NCI-H2227 treated with DMSO at 0.1 percent for 48 hours (cell line): ENCODE measurements at regions not wholly inside any gene's neighbourhood (a gene's known extent, or its start where the extent isn't known, plus 50 kb on each side); places are given as distances from the start of the nearest gene placed in this dataset.
"Not testable (repeated sequence)": the region's sequence is repeated elsewhere in the genome, so short reads cannot be mapped to it uniquely, and the experiment has no call there.

Experiments used
- DNase-seq: peaks from one replicate; lab custom pipeline; 2025; lab: John Stamatoyannopoulos, UW

DNA sequence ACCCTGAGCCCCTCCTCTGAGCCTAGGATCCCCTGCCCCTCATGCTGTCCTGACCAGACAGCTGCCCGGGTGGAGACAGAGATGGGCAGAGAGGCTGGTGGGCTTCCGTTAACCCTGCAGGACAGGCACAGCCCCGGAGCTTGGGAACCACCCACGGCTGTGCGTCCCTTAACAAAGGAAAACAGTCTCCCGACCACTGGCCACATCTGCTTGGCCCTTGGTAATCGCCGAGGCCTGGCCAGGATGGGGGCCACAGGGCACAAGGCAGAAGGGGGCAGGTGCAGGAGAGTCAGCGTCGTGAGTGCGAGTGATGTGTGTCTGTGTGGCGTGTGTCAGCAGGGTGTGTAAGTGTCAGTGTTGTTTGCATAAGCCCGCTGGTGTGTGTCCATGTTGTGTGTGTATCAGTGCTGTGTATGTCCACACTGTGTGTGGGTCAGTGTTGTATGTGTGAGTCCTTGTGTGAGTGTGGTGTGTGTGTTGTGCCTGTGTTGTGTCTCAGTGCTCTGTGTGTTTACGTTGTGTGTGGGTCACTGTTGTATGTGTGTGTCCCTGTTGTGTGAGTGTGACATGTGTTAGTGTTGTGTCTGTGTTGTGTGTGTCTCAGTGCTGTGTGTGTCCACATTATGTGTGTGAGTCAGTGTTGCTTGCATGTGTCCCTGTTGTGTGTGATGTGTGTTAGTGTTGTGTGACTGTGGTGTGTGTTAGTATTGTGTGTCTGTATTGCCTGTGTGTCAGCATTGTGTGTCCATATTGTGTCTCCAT lies 369.5 kb downstream of the BRD1 start:
- DNase-seq = no peak

DNA sequence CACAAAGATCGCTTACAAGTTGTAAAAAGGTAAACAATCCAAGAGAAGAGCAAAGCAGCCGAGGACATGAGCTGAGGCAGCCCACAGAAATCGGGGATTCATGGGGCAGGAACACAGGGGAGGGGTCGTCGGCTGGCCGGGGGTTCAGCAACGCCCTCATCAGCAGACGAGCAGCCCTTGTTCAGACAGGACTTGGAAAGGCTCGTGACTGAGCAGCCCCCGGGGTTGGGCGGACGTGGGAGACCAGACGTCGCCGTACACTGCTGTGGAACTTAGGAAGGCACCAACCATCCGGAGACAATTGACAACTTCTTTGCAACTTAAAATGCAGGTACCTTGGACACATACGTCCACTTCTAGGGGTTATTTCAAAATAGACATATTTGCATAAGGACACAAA lies 370.5 kb downstream of the BRD1 start:
- DNase-seq = no peak

DNA sequence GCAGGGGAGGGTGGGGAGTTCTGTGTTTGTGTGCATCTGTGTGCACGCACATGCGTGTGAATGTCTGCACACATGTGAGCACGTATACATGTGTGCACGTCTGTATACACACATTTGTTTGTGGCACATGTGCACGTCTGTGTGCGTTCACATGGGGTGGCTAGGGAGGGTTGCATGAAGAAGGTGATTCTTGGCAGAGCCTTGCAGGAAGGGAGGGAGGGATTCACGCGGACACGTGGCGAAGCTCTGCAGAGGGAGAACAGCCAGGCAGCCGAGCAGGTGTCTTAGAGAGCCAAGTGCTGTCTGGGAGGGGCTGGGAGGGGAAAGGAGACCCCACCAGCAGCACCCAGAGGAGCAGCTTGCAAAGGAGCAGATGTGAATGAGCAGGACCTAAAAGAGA lies 372.1 kb downstream of the BRD1 start:
- no peak for DNase-seq

DNA sequence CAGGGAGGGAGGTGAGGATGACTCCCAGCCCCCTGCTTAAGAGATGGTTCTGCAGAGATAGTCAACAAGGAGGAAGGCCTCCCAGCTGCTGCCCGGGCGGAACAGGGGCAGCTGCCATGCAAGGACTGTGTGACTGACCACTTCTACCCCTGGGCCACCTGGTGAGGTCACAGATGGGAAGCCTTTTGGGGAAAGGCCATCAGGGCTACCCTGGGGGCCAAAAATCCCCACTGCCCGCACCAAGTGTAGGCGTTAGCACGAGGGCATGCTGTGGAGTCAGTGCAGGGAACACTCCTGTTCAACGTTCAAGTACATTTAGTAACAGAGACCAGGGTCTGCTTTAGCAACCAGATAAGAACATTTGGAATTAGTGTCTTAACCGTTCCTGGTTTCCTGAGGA lies 372.9 kb downstream of the BRD1 start:
- no peak for DNase-seq

DNA sequence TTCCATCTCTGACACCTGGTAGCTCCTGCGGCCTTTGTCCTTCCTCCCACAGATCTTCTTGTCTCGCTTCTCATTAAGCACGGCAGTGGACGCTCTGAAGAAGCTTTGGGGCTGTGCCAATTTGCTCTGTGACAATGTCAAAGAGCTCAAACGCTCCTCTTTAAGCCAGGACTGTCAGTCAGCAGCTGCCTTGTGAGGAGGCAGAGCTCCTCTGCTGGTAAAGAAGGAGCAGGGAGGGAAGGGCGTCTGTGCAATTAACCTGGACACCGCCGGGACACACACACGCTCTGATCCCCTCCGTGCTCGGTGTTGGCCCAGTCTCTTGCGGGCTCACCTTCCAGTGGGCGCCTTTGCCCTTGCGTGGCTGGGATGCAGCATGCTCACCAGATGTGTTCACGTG lies 373.9 kb downstream of the BRD1 start:
- no peak for DNase-seq

DNA sequence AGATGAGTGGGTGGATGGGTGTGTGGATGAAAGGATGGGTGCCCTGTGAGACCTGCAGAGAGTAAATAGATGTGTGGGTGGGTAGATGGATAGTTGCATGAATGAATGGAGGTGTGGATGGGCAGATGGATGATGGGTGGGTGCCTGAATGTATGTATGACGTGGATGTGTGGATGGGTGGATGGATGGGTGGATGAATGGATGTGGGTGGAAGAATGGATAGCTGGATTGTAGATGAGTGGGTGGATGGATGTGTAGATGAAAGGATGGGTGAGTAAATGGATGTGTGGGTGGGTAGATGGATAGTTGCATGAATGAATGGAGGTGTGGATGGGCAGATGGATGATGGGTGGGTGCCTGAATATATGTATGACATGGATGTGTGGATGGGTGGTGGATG lies 374.7 kb downstream of the BRD1 start:
- DNase-seq = not testable (repeated sequence)

DNA sequence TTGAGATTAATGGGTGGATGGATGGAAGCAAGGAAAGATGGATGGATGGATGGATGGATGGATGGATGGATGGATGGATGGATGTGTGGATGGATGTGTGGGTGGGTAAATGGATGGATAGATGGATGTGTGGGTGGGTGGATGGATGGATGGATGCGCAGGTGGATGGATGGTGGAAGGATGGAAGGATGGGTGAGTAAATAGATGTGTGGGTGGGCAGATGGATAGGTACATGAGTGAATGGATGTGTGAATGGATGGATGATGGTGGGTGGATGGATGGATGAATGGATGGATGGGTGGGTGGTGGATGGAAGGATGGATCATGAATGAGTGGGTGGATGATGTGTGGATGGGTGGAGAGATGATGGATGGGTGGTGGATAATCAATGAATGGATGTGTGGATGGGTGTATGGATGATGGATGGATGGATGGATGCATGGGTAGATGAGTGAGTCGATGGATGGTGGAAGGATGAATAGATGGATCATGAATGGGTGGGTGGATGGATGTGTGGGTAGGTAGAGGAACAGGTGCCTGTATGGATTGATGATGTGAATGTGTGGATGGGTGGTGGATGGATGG lies 375.2 kb downstream of the BRD1 start:
- no peak for DNase-seq

DNA sequence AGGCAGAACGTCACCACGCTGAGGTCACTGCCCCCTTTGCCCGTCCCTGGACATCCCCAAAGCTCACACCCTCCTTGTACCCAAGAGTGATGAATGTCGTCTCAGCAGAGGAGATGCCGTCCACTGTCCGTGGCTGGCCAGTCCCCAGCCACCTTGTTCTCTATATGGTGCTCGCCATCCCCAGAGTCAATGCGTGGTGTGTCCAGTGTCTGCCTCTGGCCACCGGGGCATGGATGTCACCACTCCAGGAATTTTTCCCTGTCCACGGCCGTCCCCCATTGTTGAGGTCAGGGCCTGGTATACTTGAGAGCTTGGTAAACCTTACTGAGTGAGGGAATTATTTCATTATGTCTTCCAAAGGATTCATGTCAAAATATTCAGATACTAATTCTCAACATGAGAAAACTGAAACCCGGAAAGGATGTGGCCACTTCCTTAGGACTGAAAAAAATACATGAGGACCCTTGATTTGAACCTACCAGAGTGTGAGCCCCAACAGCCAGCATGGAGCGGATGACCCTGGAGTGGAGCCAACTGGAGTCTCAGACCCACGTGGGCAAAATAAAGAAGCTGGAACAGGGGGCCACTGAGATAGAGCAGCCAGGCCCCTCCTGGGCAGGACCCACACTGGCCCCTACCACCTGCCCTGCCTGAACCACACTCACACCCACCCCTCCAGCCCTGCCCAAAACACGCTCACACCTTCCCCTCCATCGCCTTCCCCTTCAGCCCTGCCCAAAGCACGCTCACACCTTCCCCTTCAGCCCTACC lies 376.4 kb downstream of the BRD1 start:
- no peak for DNase-seq

DNA sequence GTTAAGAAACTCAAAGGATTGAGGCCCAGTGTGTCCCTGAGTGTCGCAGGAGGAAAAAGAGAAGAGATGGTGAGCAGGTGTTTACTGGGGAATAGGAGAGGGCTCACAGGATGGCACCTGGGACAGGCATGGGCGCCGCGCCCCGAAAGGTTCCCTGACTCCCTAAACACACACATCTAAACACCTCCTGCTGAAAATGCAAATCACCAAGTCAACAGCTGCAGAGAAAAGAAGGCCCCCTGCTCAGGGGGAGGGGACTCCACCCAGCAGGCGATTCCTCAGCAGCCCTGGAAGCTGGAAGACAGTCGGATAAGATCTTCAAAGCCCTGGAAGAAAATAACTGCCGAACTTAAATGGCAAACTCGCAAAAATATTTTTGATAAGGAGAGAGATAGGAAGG lies 377.2 kb downstream of the BRD1 start:
- no peak for DNase-seq

DNA sequence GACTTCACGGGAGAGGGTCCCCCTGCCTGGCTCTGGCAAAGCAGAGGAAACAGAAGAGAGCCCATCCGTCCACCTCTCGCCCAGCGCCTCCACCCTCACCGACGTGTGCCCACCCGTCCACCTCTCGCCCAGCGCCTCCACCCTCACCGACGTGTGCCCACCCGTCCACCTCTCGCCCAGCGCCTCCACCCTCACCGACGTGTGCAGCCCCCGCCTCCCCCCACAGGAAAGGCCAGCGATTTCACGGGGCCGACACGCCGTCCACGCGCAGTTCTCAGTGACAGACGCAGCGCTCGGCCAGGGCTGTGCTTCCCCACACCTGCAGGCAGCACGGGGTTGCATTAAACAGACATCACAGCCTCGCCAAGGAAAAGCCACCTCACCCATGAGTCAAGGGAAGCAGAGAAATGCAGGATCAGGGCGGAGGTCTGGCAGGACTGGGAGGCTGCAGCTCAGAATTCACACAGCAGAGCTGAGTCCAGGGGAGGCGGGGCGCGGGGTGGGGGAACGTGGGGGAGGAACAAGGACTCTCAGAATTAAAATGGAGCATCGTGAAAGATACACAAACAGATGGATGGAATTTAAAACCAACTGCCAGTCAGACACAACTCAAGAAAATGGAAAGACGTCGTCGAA lies 377.7 kb downstream of the BRD1 start:
- DNase-seq = no peak

DNA sequence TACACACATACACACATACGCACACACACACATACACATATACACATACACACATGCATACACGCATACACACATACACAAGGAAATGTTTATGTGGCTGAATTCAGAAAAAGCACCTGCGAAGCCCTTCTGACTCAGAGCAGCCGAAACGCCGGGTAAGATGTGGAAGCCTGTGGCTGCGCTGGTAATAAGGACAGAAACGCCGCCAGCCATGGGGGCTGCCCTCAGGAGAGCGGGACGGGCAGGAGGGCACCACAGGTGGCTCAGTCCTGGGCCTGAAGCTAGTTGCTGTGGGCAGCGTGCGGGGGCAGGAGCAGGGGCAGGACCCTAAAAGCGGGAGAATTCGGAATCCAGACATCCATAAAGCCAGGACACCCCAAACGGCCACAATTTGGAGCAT lies 378.3 kb downstream of the BRD1 start:
- no peak for DNase-seq

DNA sequence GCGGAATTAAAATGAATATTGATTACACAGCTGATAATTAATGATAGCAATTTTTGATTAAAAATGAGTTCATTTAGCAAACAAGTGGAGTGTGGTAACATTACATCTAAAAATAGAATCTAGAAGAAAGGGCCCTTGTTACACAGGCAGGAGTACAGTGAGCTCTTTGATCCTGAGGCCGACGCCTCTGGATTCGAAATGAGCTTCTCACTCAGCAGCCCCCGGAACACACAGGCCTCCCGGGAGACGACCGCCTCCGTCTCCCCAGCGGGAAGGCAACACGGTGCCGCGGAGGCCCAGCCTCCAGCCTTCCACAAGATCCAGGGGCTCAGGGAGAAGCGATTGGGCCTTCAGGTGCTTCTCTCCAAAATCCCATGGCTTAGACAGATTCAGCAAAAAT lies 379.1 kb downstream of the BRD1 start:
- DNase-seq = no peak

DNA sequence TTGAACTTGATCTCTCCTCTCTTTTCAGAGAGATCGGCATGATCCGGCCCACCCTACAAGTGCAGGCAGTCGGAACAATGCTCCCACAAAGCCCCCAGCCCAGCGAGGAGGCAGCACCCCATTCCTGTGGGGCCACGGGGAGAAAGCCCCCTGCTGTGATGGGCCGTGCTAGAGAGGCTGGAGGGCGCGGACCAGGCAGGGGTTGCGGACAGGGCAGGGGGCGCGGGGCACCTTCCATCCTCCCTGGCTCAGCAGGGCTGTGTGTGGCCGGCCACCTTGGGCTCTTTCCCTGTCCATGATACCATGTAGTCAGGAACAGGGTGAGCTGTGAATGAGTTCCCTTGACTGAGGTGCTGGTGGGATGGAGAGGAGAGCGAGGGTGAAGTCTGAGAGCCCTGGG lies 379.8 kb downstream of the BRD1 start:
- DNase-seq = no peak

DNA sequence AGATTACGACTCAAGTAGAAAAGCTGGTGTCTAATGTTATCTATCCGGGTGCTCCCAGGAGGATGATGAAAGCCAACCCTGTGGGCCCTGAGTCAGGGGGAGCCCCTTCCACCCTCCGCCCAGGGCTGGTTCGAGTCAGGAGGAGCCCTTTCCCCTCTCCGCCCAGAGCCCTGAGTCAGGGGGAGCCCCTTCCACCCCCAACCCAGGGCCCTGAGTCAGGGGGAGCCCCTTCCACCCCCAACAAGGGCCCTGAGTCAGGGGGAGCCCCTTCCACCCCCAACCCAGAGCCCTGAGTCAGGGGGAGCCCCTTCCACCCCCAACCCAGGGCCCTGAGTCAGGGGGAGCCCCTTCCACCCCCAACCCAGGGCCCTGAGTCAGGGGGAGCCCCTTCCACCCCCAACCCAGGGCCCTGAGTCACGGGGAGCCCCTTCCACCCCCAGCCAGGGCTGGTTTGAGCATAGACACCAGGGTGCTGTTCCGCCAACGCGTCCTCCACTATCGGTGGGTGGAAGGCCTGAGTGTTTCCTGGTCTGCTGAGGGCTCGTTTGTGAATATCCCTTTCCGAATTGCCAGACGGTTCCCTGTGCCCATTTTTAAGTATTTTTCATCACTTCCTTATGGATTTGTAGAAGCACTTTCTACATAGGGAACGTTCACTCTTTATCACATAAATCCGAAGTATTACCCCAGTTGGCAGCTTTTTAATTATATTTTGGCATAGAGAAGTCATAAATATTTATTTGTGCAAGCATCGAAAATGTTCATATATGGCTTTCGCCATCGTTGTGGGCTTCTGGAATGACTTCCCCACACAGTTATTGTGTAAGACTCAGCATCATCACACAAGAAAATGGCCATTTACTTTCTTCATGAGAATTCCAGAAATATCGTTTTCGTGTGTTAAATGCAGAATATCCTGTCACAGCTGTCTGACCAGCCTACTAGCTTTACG lies 380.6 kb downstream of the BRD1 start:
- DNase-seq = no peak

DNA sequence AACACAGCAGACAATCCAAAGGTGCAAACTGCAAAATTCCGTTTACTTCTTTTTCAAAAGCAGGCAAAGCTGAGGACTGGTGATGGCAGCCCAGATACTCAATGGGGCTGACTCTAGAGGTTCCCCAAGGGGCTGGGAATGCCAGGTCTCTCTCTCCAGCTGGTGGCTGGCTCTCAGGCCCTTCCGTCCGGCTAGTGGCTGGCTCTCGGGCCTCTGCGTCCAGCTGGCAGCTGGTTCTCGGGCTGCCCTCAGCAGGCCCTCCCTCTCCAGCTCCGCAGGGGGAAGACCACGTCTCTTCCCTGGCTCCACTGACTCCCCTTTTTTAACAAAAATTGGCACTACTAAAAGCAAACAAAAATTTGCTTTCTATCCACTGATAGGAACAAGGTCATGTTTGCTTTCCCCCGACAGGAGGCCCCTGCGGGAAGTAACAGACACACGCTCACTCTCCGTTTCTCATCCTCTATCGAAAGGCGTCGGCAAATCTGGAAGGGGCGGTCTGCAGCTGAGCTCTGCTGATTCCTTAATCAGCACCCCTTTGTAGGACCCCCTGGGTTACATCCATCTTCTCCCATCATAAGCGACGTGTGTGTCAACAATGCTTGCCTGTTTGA lies 381.4 kb downstream of the BRD1 start:
- DNase-seq = no peak

DNA sequence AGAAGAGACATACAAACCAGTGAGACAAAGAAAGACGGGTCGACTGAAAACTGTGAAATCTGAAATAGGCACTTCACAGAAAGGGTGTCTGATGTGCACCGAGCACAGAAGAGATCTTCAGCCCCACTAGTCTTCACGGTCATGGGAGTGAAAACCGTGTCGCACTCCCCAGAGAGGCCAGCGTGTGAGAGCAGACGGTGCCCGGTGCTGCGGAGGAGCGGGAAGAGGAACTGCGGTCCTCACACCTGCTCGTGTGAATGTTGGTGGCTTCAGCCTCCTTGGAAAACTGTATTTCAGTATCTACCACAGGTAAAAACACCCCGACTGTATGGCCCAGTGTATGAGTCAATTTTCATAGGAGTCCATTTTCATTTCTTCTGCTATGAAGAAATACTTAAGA lies 382.9 kb downstream of the BRD1 start:
- DNase-seq = no peak

DNA sequence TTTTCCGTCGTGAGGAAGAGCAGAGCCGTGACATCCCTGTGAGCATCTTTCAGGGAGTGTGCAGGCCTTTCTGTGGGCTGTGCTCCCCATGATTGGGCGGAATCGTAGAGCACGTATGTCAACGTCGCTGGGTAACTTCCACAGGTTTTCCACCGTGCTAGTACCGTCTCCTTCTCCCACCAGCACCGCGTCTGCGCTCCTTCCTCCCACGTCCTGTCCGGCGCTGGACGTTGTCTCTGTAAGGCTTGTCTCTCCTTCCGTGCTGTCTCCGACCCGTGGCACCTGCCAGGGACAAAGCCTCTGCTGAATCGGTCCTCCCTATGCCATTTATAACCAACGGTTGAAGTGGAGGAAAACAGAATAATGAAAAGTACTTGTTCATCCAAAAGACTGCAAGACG lies 386.7 kb downstream of the BRD1 start:
- DNase-seq = no peak

DNA sequence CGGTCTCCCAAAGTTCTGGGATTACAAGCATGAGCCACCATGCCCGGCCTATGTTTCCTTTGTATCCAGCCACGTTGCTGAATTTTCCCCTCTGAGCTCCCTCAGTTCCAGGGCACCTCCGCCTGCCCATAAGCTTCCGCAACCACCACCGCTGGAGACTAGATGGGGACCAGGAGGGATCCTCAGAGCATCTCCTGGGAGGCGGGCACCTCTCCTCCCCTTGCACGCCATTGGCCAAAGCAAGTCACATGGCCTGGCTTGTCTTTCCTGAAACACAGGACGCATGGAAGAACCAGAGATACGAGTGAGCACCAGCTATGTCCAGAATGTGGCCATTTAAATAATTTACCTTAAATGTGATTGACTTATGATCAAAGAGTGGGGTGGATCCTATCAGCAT lies 388.3 kb downstream of the BRD1 start:
- no peak for DNase-seq

DNA sequence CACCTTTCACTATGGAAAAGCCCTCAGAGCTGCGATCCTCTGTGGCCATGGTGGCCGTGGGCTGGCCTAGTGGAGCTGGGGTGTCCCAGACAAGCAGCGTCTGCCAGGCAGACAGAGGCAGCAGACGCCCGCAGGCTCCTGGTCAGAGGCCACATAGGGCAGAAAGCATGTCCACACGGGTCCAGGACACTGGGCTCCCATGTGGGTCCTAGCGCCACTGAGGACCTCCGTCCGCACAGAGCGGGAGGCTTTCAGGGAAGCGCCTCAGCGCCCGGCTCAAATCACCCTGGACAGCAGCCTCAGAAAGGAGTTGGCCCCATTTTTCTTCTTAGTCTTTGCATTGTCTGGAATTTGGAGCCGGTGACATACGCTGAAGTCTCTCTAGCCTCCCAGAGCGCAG lies 389.7 kb downstream of the BRD1 start:
- DNase-seq = no peak

DNA sequence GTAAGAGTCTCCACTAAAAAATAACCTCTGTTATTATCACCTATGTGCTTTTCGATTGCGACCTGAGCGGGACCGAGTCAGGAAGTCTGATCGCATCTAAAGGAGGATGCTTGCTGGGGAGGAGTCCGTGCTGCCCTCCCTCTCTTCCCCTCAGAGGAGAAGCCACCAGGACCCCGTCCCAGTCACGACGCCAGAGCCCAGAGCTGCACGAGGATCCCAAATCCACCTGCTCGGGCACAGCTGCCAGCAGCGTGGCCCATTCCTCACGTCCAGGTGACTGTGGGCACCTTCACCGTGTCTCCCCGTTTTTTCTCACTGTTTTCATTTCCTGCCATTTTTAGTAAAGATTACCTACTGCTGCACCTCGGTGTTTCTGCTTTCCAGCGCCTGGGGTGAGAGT lies 390.3 kb downstream of the BRD1 start:
- no peak for DNase-seq

DNA sequence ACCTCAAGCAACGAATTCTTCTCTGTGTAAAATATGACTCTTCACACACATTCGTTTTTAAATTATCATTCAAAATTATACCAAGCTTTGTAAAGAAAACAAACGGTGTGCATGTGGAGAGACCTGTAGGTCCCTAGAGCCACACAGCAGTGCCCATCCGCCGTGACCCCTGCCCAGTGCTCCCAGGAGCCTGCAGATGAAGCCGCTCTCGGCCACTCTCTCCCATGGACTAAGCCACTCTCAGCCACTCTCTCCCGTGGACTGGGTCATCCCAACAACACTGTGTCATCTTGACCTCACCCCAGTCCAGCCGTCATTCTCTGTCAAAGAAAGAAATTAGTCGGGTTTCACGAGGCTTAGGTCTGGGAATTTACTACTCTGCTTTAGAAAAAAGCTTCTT lies 391.6 kb downstream of the BRD1 start:
- DNase-seq = no peak
